ENCODE measurements at regions not wholly inside any gene's neighbourhood (a gene's known extent, or its start where the extent isn't known, plus 50 kb on each side); places are given as distances from the start of the nearest gene placed in this dataset.

- no peak overlapping the region for H3K27ac ChIP-seq (ENCODE audit: low read depth, low read length)
- DNase-seq (ENCODE audit: low read depth, low spot score) (no peak), ATAC-seq (no peak)
- H3K9ac ChIP-seq (ENCODE audit: low read length), result no peak overlapping the region
- H4K20me1 ChIP-seq (ENCODE audit: insufficient read depth), result no peaks in the 10 kb centered on the region
- ChIA-PET RAD21 (ENCODE audit: low non-redundant PET in 1 of 2, low total read pairs in 2 of 2, uncharacterized antibody in 2 of 2, unreplicated experiment in 2 of 2) (no interaction called here), POLR2A (no interaction called here), CTCF (no interaction called here)
- H2AFZ ChIP-seq (ENCODE audit: low read depth, low read length, poor library complexity, severe bottlenecking), result no peak overlapping the region
- no peaks in the 10 kb centered on the region for H3K9me2 ChIP-seq (ENCODE audit: insufficient read depth)
- no peak for TF ChIP-seq TCF7L2 (IDR thresholded peaks at IDR 0.05; ENCODE audit: borderline replicate concordance, extremely low read depth, insufficient read depth, insufficient read length)
- no peak for TF ChIP-seq SIN3A (IDR thresholded peaks at IDR 0.05; ENCODE audit: low read depth)
- TF ChIP-seq ZBTB33 (IDR thresholded peaks at IDR 0.05; ENCODE audit: extremely low read depth, insufficient replicate concordance, low read length), result no peak
- no peaks in the 10 kb centered on the region for H3K79me2 ChIP-seq (ENCODE audit: insufficient read depth, low read length)
- no peak overlapping the region for H3K4me2 ChIP-seq (ENCODE audit: low read length)
- H3K9me3 ChIP-seq (ENCODE audit: control insufficient read depth in 1 of 2, insufficient read depth in 1 of 2, low read depth in 1 of 2, low read length in 2 of 2), result no peaks in the 10 kb centered on the region
- no peaks in the 10 kb centered on the region for H3K27me3 ChIP-seq (ENCODE audit: insufficient read depth, low read length)
- no peaks in the 10 kb centered on the region for H3K4me1 ChIP-seq (ENCODE audit: control insufficient read depth in 1 of 2, insufficient read depth in 2 of 2, low read length in 2 of 2)
- H3K36me3 ChIP-seq (ENCODE audit: control insufficient read depth in 1 of 2, insufficient read depth in 2 of 2, low read length in 2 of 2), result no peaks in the 10 kb centered on the region
- no peak overlapping the region for H3K4me3 ChIP-seq (replicated peaks in 1 of 2; ENCODE audit: low read depth in 1 of 2, low read length in 2 of 2)
- intact Hi-C loops (cut with micrococcal nuclease), result no loop called here
- no TSS peak for BruUV-seq (replicated peaks)
Measured at GRCh38 chr16:5640883-5641282, 543.3 kb upstream of the EEF2KMT start.

DNA sequence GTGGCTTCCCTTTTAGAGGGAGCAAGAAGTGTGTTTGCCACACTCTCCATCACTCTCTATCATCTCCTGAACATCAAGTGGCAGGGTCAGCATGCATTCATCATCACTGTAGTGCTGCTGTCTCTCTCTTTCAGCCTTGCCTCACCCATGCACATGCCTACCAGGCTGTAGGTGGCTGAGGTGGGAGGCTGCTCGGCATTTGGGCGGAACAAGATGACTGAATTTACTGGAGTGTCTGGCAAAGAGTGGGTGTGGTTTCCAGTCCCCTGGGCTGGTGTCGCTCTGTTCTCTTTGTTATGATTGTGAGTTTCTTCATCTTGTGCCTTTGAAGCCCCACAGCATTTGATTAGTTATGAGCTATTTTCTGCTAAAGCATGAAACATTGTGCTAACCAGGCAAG, 541.9 kb upstream of the EEF2KMT start:
- Histone ChIP-seq H4K20me1 (ENCODE audit: insufficient read depth) (no peaks in the 10 kb centered on the region), H3K79me2 (ENCODE audit: insufficient read depth, low read length) (no peaks in the 10 kb centered on the region), H3K27ac (ENCODE audit: low read depth, low read length) (no peak overlapping the region), H3K9me2 (ENCODE audit: insufficient read depth) (no peaks in the 10 kb centered on the region), H3K9me3 (ENCODE audit: control insufficient read depth in 1 of 2, insufficient read depth in 1 of 2, low read depth in 1 of 2, low read length in 2 of 2) (no peaks in the 10 kb centered on the region), H2AFZ (ENCODE audit: low read depth, low read length, poor library complexity, severe bottlenecking) (no peak overlapping the region), H3K36me3 (ENCODE audit: control insufficient read depth in 1 of 2, insufficient read depth in 2 of 2, low read length in 2 of 2) (no peaks in the 10 kb centered on the region), H3K4me2 (ENCODE audit: low read length) (no peak overlapping the region), H3K27me3 (ENCODE audit: insufficient read depth, low read length) (no peaks in the 10 kb centered on the region), H3K4me3 (replicated peaks in 1 of 2; ENCODE audit: low read depth in 1 of 2, low read length in 2 of 2) (no peak overlapping the region), H3K9ac (ENCODE audit: low read length) (no peak overlapping the region), H3K4me1 (ENCODE audit: control insufficient read depth in 1 of 2, insufficient read depth in 2 of 2, low read length in 2 of 2) (no peaks in the 10 kb centered on the region)
- ChIA-PET CTCF (no interaction called here), POLR2A (no interaction called here), RAD21 (ENCODE audit: low non-redundant PET in 1 of 2, low total read pairs in 2 of 2, uncharacterized antibody in 2 of 2, unreplicated experiment in 2 of 2) (no interaction called here)
- no peak for TF ChIP-seq RAD21 (IDR thresholded peaks at IDR 0.05; ENCODE audit: low read depth)
- TF ChIP-seq SIN3A (IDR thresholded peaks at IDR 0.05; ENCODE audit: low read depth), result no peak
- no peak for TF ChIP-seq CEBPB (IDR thresholded peaks at IDR 0.05; ENCODE audit: low read depth)
- no peak for TF ChIP-seq ZFX (IDR thresholded peaks at IDR 0.05)
- no peak for TF ChIP-seq ELF1 (IDR thresholded peaks at IDR 0.05; ENCODE audit: borderline replicate concordance, low read depth)
- TF ChIP-seq CBX3 (IDR thresholded peaks at IDR 0.05; ENCODE audit: low read depth), result no peak
- TF ChIP-seq EZH2phosphoT487 (IDR thresholded peaks at IDR 0.05; ENCODE audit: borderline replicate concordance), result no peak
- TF ChIP-seq JUND (IDR thresholded peaks at IDR 0.05), result no peak
- TF ChIP-seq, protein P1, sequence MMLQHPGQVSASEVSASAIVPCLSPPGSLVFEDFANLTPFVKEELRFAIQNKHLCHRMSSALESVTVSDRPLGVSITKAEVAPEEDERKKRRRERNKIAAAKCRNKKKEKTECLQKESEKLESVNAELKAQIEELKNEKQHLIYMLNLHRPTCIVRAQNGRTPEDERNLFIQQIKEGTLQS (IDR thresholded peaks at IDR 0.05), result no peak
- no peak for TF ChIP-seq FOSL1 (IDR thresholded peaks at IDR 0.05; ENCODE audit: low read depth)
- TF ChIP-seq, protein P2, sequence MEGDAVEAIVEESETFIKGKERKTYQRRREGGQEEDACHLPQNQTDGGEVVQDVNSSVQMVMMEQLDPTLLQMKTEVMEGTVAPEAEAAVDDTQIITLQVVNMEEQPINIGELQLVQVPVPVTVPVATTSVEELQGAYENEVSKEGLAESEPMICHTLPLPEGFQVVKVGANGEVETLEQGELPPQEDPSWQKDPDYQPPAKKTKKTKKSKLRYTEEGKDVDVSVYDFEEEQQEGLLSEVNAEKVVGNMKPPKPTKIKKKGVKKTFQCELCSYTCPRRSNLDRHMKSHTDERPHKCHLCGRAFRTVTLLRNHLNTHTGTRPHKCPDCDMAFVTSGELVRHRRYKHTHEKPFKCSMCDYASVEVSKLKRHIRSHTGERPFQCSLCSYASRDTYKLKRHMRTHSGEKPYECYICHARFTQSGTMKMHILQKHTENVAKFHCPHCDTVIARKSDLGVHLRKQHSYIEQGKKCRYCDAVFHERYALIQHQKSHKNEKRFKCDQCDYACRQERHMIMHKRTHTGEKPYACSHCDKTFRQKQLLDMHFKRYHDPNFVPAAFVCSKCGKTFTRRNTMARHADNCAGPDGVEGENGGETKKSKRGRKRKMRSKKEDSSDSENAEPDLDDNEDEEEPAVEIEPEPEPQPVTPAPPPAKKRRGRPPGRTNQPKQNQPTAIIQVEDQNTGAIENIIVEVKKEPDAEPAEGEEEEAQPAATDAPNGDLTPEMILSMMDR (IDR thresholded peaks at IDR 0.05 in 2 of 3, conservative IDR thresholded peaks at IDR 0.05 in 1 of 3; ENCODE audit: borderline replicate concordance in 1 of 3, insufficient read depth in 1 of 3, low read depth in 2 of 3, low read length in 2 of 3), result no peak
- DNase-seq (ENCODE audit: low read depth, low spot score) (no peak), ATAC-seq (no peak)
- no TSS peak for BruUV-seq (replicated peaks)
- intact Hi-C loops (cut with micrococcal nuclease), result no loop called here
